H1 (cell line): ENCODE measurements at regions not wholly inside any gene's neighbourhood (a gene's known extent, or its start where the extent isn't known, plus 50 kb on each side); places are given as distances from the start of the nearest gene placed in this dataset.

Experiments
- ATF2 ChIP-seq: IDR thresholded peaks from 2 replicates; pipeline ENCODE4 v1.6.1; 2012; ENCODE audit warnings: low read length, inconsistent platforms
- BRCA1 ChIP-seq: IDR thresholded peaks from 2 replicates; pipeline ENCODE4 v1.6.1; 2012; ENCODE audit warnings: low read depth, low read length, improper control_type of control experiment
- KDM1A ChIP-seq: fragments of 200-600, 300-600 bp; sonication (generic); IDR thresholded peaks from 2 replicates; pipeline ENCODE4 v1.7.1; 2016; ENCODE audit warnings: mild to moderate bottlenecking, low read length, borderline replicate concordance
- RXRA ChIP-seq: IDR thresholded peaks from 2 replicates; pipeline ENCODE4 v1.6.1; 2011; ENCODE audit warnings: low read depth, mild to moderate bottlenecking, low read length, moderate library complexity; ENCODE audit not compliant: insufficient read depth
- SP2 ChIP-seq: IDR thresholded peaks from 2 replicates; pipeline ENCODE4 v1.6.1; 2012; ENCODE audit warnings: mild to moderate bottlenecking, low read length, inconsistent platforms
- TAF7 ChIP-seq: optimal IDR thresholded peaks from 2 replicates; pipeline ENCODE3; 2011; ENCODE audit warnings: low read depth, mild to moderate bottlenecking, inconsistent platforms, low read length, moderate library complexity, borderline replicate concordance

GRCh38 chr5:167794121-167794520, 497.3 kb upstream of the WWC1 start (continued):
- TF ChIP-seq ATF2 (no peak), RXRA (no peak), TAF7 (no peak), KDM1A (no peak), SP2 (no peak), BRCA1 (no peak)
